PC-9 (cell line): ENCODE measurements at regions not wholly inside any gene's neighbourhood (a gene's known extent, or its start where the extent isn't known, plus 50 kb on each side); places are given as distances from the start of the nearest gene placed in this dataset.

Experiments used
- BruUV-seq: library from RNA; stranded (reverse); fragments of 400-500 nt; replicated peaks from 2 replicates; lab custom pipeline; 2021; lab: Mats Ljungman, UMichigan
- CTCF ChIA-PET: fragments of 300-600 bp; sonication (Branson Sonifier 250); formaldehyde crosslinking; loops from one replicate; lab custom pipeline; 2022; ENCODE audit warnings: antibody characterized with exemption; lab: Charles Lee
- POLR2A ChIA-PET: fragments of 300-600 bp; sonication (Branson Sonifier 250); formaldehyde crosslinking; loops from one replicate; lab custom pipeline; 2022; ENCODE audit warnings: antibody characterized with exemption; ENCODE audit not compliant: unreplicated experiment; lab: Charles Lee
- DNase-seq, 2 experiments: peaks; one replicate each; pipeline versions ENCODE4 v3.0.0 to v3.0.0-alpha.2; 2015 to 2022; ENCODE audit warnings: mixed read lengths in 1 of 2
- H2AFZ ChIP-seq: fragments of 200-600 bp; sonication (generic); 2 replicates; pipeline ENCODE4 v1.8.1; 2017; ENCODE audit warnings: antibody characterized with exemption
- H3F3A ChIP-seq: fragments of 200-600 bp; sonication (generic); 2 replicates; pipeline ENCODE4 v1.8.1; 2017; ENCODE audit warnings: antibody characterized with exemption, mild to moderate bottlenecking, low read depth; ENCODE audit not compliant: insufficient read depth
- H3K27ac ChIP-seq: fragments of 200-600 bp; sonication (generic); 2 replicates; pipeline ENCODE4 v1.6.1; 2016; ENCODE audit warnings: mixed run types
- H3K27me3 ChIP-seq: fragments of 200-600 bp; sonication (generic); 2 replicates; pipeline ENCODE4 v1.6.1; 2016; ENCODE audit warnings: low read depth, mixed run types; ENCODE audit not compliant: insufficient read depth
- H3K36me3 ChIP-seq: fragments of 200-600 bp; sonication (generic); 2 replicates; pipeline ENCODE4 v1.6.1; 2016; ENCODE audit warnings: low read depth, mixed run types
- H3K4me1 ChIP-seq: fragments of 200-600 bp; sonication (generic); replicated peaks from 2 replicates; pipeline ENCODE4 v1.6.1; 2016; ENCODE audit warnings: mixed run types; ENCODE audit not compliant: insufficient read depth
- H3K4me2 ChIP-seq: fragments of 200-600 bp; sonication (generic); 2 replicates; pipeline ENCODE4 v1.6.1; 2017; ENCODE audit warnings: mixed run types
- H3K4me3 ChIP-seq: fragments of 200-600 bp; sonication (generic); 2 replicates; pipeline ENCODE4 v1.6.1; 2016; ENCODE audit warnings: mixed run types
- H3K79me2 ChIP-seq: fragments of 200-600 bp; sonication (generic); 2 replicates; pipeline ENCODE4 v1.6.1; 2017; ENCODE audit warnings: low read depth, mixed run types
- H3K9me2 ChIP-seq: fragments of 200-600 bp; sonication (generic); 2 replicates; pipeline ENCODE4 v1.8.1; 2017; ENCODE audit warnings: mild to moderate bottlenecking; ENCODE audit not compliant: insufficient read depth
- H3K9me3 ChIP-seq: fragments of 200-600 bp; sonication (generic); 2 replicates; pipeline ENCODE4 v1.8.1; 2016; ENCODE audit warnings: low read depth; ENCODE audit not compliant: insufficient read depth
- H4K20me1 ChIP-seq: fragments of 200-600 bp; sonication (generic); 2 replicates; pipeline ENCODE4 v1.8.1; 2017; ENCODE audit not compliant: insufficient read depth
- EZH2 ChIP-seq: fragments of 200-600 bp; sonication (generic); IDR thresholded peaks from 2 replicates; pipeline ENCODE4 v1.8.0; 2017; ENCODE audit warnings: antibody characterized with exemption, low read depth
- intact Hi-C: fragments of 100-400 bp; cut with micrococcal nuclease; formaldehyde crosslinking; loops from one replicate; pipeline ENCODE4 v1.10.0; 2022; ENCODE audit not compliant: unreplicated experiment
- TF ChIP-seq, protein P1 (sequence below): fragments of 200-600 bp; sonication (generic); conservative IDR thresholded peaks from 2 replicates; pipeline ENCODE4 v1.6.1; 2017; ENCODE audit warnings: mixed run types, antibody characterized with exemption, mild to moderate bottlenecking, moderate library complexity

DNA sequence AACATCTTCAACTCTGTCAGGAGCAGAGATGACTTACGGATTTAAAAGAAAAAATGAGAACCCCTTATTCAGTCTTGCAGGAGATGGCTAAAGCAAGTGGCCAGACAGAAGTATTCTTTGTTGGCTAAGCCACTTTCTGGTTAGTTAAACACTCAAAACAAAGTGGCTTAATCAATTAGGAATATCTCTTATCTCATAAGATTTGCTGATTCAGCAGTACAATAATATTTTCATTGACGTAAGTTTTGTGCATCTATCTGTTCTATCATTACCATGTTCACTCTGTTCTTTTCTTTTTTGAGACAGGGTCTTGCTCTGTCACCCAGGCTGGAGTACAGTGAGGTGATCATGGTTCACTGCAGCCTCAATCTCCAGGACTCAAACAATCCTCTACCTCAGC lies 342.0 kb downstream of the EN1 start:
- peaks cover 5% of the 10 kb centered on the region; the same call in 1 of the 2 replicates for H3K27me3 ChIP-seq
- BruUV-seq: no TSS peak
- DNase-seq: no peak
- no peak overlapping the region for H3K27ac ChIP-seq
- no peaks in the 10 kb centered on the region; the same call in 1 of the 2 replicates for H3K9me3 ChIP-seq
- ChIA-PET CTCF (no interaction called here), POLR2A (no interaction called here)
- intact Hi-C loops: no loop called here
- H3K4me3 ChIP-seq: no peak overlapping the region
- H2AFZ ChIP-seq: no peak overlapping the region
- no peaks in the 10 kb centered on the region for H3K79me2 ChIP-seq
- TF ChIP-seq EZH2: no peak
- TF ChIP-seq, protein P1, sequence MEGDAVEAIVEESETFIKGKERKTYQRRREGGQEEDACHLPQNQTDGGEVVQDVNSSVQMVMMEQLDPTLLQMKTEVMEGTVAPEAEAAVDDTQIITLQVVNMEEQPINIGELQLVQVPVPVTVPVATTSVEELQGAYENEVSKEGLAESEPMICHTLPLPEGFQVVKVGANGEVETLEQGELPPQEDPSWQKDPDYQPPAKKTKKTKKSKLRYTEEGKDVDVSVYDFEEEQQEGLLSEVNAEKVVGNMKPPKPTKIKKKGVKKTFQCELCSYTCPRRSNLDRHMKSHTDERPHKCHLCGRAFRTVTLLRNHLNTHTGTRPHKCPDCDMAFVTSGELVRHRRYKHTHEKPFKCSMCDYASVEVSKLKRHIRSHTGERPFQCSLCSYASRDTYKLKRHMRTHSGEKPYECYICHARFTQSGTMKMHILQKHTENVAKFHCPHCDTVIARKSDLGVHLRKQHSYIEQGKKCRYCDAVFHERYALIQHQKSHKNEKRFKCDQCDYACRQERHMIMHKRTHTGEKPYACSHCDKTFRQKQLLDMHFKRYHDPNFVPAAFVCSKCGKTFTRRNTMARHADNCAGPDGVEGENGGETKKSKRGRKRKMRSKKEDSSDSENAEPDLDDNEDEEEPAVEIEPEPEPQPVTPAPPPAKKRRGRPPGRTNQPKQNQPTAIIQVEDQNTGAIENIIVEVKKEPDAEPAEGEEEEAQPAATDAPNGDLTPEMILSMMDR: no peak
- no peak overlapping the region for H3K4me2 ChIP-seq
- H3K4me1 ChIP-seq: no peaks in the 10 kb centered on the region
- H3K36me3 ChIP-seq: no peaks in the 10 kb centered on the region
- no peaks in the 10 kb centered on the region for H3K9me2 ChIP-seq
- H4K20me1 ChIP-seq: no peaks in the 10 kb centered on the region
- no peaks in the 10 kb centered on the region for H3F3A ChIP-seq

DNA sequence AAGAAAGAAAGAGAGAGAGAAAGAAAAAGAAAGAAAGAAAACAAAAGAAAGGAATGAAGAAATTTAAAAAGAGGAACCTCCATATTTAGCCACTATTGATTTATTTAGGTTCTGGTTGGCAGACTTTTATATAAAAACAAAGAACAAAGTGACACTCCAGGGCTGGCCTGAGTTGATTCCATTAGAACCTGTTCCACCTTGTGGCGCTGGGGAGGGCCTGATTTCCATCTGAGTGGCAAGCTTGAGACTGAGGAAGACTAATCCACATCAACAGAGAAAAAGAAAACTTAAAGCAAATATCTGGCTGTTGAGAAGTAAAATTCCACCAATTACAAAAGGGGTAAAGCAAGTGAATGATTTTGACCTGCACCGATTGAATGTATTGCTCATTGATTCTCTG lies 345.3 kb downstream of the EN1 start:
- H4K20me1 ChIP-seq: no peaks in the 10 kb centered on the region
- H2AFZ ChIP-seq: no peak overlapping the region
- H3K27ac ChIP-seq: no peak overlapping the region
- intact Hi-C loops: no loop called here
- no peaks in the 10 kb centered on the region for H3F3A ChIP-seq
- peaks cover 5% of the 10 kb centered on the region for H3K27me3 ChIP-seq
- H3K9me3 ChIP-seq: no peaks in the 10 kb centered on the region
- ChIA-PET POLR2A (no interaction called here), CTCF (no interaction called here)
- no peaks in the 10 kb centered on the region for H3K36me3 ChIP-seq
- DNase-seq: no peak
- TF ChIP-seq, protein P1: no peak
- no peak for TF ChIP-seq EZH2
- H3K4me2 ChIP-seq: no peak overlapping the region
- no TSS peak for BruUV-seq
- H3K9me2 ChIP-seq: no peaks in the 10 kb centered on the region
- H3K79me2 ChIP-seq: no peaks in the 10 kb centered on the region
- no peaks in the 10 kb centered on the region for H3K4me1 ChIP-seq
- H3K4me3 ChIP-seq: no peak overlapping the region

DNA sequence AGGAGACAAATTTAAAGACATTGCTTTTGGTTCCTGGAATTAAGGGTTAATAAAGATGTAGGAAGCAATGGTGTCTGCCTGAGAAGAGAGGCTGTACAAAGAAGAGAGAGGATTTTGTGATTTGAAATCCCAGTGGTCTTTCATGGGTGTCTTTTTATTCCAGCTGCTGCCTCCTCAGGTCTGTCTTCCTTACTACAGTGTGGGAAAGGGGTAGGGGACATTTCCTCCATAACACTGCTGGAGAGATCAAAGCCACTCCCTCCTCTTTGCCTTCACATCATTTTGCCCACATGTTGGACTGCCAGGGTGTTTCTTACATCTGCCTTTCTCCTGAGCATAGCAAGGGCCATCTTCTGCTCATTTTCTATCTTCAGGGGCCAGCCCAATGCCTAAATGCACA lies 348.5 kb downstream of the EN1 start:
- ChIA-PET CTCF (no interaction called here), POLR2A (no interaction called here)
- intact Hi-C loops: no loop called here
- no peaks in the 10 kb centered on the region for H3K36me3 ChIP-seq
- no peaks in the 10 kb centered on the region for H3F3A ChIP-seq
- TF ChIP-seq, protein P1: no peak
- no peak for TF ChIP-seq EZH2
- no TSS peak for BruUV-seq
- H3K4me2 ChIP-seq: no peak overlapping the region
- no peaks in the 10 kb centered on the region for H4K20me1 ChIP-seq
- no peak overlapping the region for H2AFZ ChIP-seq
- no peaks in the 10 kb centered on the region for H3K4me1 ChIP-seq
- no peak overlapping the region for H3K27ac ChIP-seq
- DNase-seq: peak in 1 of 2 experiments; percentile 13
- peaks cover 5% of the 10 kb centered on the region for H3K27me3 ChIP-seq
- H3K9me3 ChIP-seq: no peaks in the 10 kb centered on the region
- H3K79me2 ChIP-seq: no peaks in the 10 kb centered on the region
- no peaks in the 10 kb centered on the region for H3K9me2 ChIP-seq
- no peak overlapping the region for H3K4me3 ChIP-seq
